IMR-90 (cell line): ENCODE measurements at regions not wholly inside any gene's neighbourhood (a gene's known extent, or its start where the extent isn't known, plus 50 kb on each side); places are given as distances from the start of the nearest gene placed in this dataset.

ENCODE experiments used
- ATAC-seq: fragments of 200-7000 bp; cut with Tn5 transposase; 2 replicates; pipeline ENCODE4 v1.9.1; 2020; ENCODE audit warnings: low read depth, mild to moderate bottlenecking, moderate library complexity
- BruUV-seq: library from RNA; stranded (reverse); fragments of 400-500 nt; replicated peaks from 2 replicates; lab custom pipeline; 2021; lab: Mats Ljungman, UMichigan
- CTCF ChIA-PET: fragments of 300-600 bp; formaldehyde crosslinking; extraction: SDS; loops from one replicate; lab custom pipeline; 2021; ENCODE audit warnings: antibody characterized with exemption; lab: Yijun Ruan, JAX
- POLR2A ChIA-PET: fragments of 300-600 bp; sonication (Branson Sonifier 250); formaldehyde crosslinking; loops from one replicate; lab custom pipeline; 2022; ENCODE audit warnings: antibody characterized with exemption; ENCODE audit not compliant: unreplicated experiment; lab: Charles Lee
- DNase-seq: peaks from one replicate; pipeline ENCODE4 v3.0.0; 2013
- H2AFZ ChIP-seq: replicated peaks from 2 replicates; pipeline ENCODE3; 2013; ENCODE audit warnings: low read length, mild to moderate bottlenecking; ENCODE audit not compliant: poor library complexity
- H2AK5ac ChIP-seq: 2 replicates; pipeline ENCODE4 v1.6.1; 2013; ENCODE audit warnings: low read depth, low read length, inconsistent platforms
- H2AK9ac ChIP-seq: replicated peaks from 2 replicates; pipeline ENCODE3; 2013; ENCODE audit warnings: mild to moderate bottlenecking, low read depth, low read length, moderate library complexity; ENCODE audit not compliant: poor library complexity
- H2BK120ac ChIP-seq: 2 replicates; pipeline ENCODE4 v1.6.1; 2013; ENCODE audit warnings: low read depth, low read length, inconsistent platforms
- H2BK15ac ChIP-seq: 3 replicates; pipeline ENCODE4 v1.6.1; 2013; ENCODE audit warnings: low read depth, low read length, inconsistent platforms
- H2BK20ac ChIP-seq: 2 replicates; pipeline ENCODE4 v1.6.1; 2013; ENCODE audit warnings: low read depth, mild to moderate bottlenecking, inconsistent platforms, low read length, moderate library complexity
- H2BK5ac ChIP-seq: 2 replicates; pipeline ENCODE4 v1.6.1; 2013; ENCODE audit warnings: mild to moderate bottlenecking, low read depth, low read length, inconsistent platforms; ENCODE audit not compliant: poor library complexity, severe bottlenecking
- H3K14ac ChIP-seq: replicated peaks from 2 replicates; pipeline ENCODE4 v1.6.1; 2013; ENCODE audit warnings: low read depth, low read length, inconsistent platforms
- H3K18ac ChIP-seq: 2 replicates; pipeline ENCODE4 v1.6.1; 2013; ENCODE audit warnings: low read depth, low read length, control low read depth
- H3K23ac ChIP-seq: 2 replicates; pipeline ENCODE4 v1.6.1; 2013; ENCODE audit warnings: low read depth, low read length, inconsistent platforms
- H3K27ac ChIP-seq: 2 replicates; pipeline ENCODE4 v1.5.1; 2013; ENCODE audit warnings: mild to moderate bottlenecking, control low read depth, low read length; ENCODE audit not compliant: insufficient read depth
- H3K27me3 ChIP-seq: 2 replicates; pipeline ENCODE4 v1.6.1; 2013; ENCODE audit warnings: low read length; ENCODE audit not compliant: control insufficient read depth, insufficient read depth
- H3K36me3 ChIP-seq: 2 replicates; pipeline ENCODE4 v1.6.1; 2013; ENCODE audit warnings: low read length, mixed read lengths; ENCODE audit not compliant: control insufficient read depth, insufficient read depth
- H3K4ac ChIP-seq: 2 replicates; pipeline ENCODE4 v1.6.1; 2013; ENCODE audit warnings: low read depth, low read length, inconsistent platforms
- H3K4me1 ChIP-seq: 2 replicates; pipeline ENCODE4 v1.6.1; 2013; ENCODE audit warnings: low read length, mixed read lengths; ENCODE audit not compliant: control insufficient read depth, insufficient read depth
- H3K4me2 ChIP-seq: 2 replicates; pipeline ENCODE4 v1.6.1; 2013; ENCODE audit warnings: low read depth, mild to moderate bottlenecking, control low read depth, low read length, moderate library complexity
- H3K4me3 ChIP-seq: 2 replicates; pipeline ENCODE4 v1.5.1; 2013; ENCODE audit warnings: low read depth, mild to moderate bottlenecking, control low read depth, low read length, moderate library complexity; ENCODE audit not compliant: insufficient read depth
- H3K56ac ChIP-seq: 2 replicates; pipeline ENCODE4 v1.6.1; 2013; ENCODE audit warnings: low read length, inconsistent platforms; ENCODE audit not compliant: insufficient read depth; ENCODE audit errors: extremely low read depth
- H3K79me1 ChIP-seq, 2 experiments: 2 replicates each; pipeline ENCODE4 v1.6.1; 2013; ENCODE audit warnings: low read length in 2 of 2, inconsistent platforms in 1 of 2, low read depth in 1 of 2
- H3K9ac ChIP-seq: 2 replicates; pipeline ENCODE4 v1.6.1; 2013; ENCODE audit warnings: low read depth, low read length, control low read depth
- H3K9me1 ChIP-seq: 2 replicates; pipeline ENCODE4 v1.6.1; 2013; ENCODE audit warnings: low read length, inconsistent platforms; ENCODE audit not compliant: insufficient read depth
- H3K9me3 ChIP-seq: 2 replicates; pipeline ENCODE4 v1.6.1; 2013; ENCODE audit warnings: low read length; ENCODE audit not compliant: control insufficient read depth, insufficient read depth
- H4K20me1 ChIP-seq: 2 replicates; pipeline ENCODE4 v1.6.1; 2013; ENCODE audit warnings: low read length, inconsistent platforms; ENCODE audit not compliant: insufficient read depth
- H4K5ac ChIP-seq: 2 replicates; pipeline ENCODE4 v1.6.1; 2013; ENCODE audit warnings: mild to moderate bottlenecking, low read depth, low read length, control low read depth
- H4K8ac ChIP-seq, 2 experiments: 2 replicates each; pipeline ENCODE4 v1.6.1; 2013; ENCODE audit warnings: low read depth in 2 of 2, low read length in 2 of 2, control low read depth in 1 of 2, inconsistent platforms in 1 of 2
- H4K91ac ChIP-seq: 2 replicates; pipeline ENCODE4 v1.6.1; 2013; ENCODE audit warnings: low read depth, low read length, inconsistent platforms; ENCODE audit not compliant: insufficient read depth
- BHLHE40 ChIP-seq: fragments of 150-350 bp; IDR thresholded peaks from 2 replicates; pipeline ENCODE4 v1.6.1; 2016; ENCODE audit warnings: mild to moderate bottlenecking, low read depth, low read length
- CEBPB ChIP-seq: IDR thresholded peaks from 2 replicates; pipeline ENCODE4 v1.6.1; 2012; ENCODE audit warnings: low read depth, low read length, improper control_type of control experiment
- CHD1 ChIP-seq: IDR thresholded peaks from 2 replicates; pipeline ENCODE4 v1.6.1; 2012; ENCODE audit warnings: low read depth, low read length, improper control_type of control experiment
- CTCF ChIP-seq: conservative IDR thresholded peaks from 2 replicates; pipeline ENCODE4 v1.5.1; 2012; ENCODE audit warnings: mild to moderate bottlenecking, low read depth, low read length, improper control_type of control experiment
- ELK1 ChIP-seq: fragments of 150-350 bp; IDR thresholded peaks from 2 replicates; pipeline ENCODE4 v1.6.1; 2016; ENCODE audit warnings: low read depth, mild to moderate bottlenecking, low read length, moderate library complexity, borderline replicate concordance
- FOS ChIP-seq: fragments of 150-350 bp; IDR thresholded peaks from 2 replicates; pipeline ENCODE4 v1.6.1; 2016; ENCODE audit warnings: low read depth, low read length
- MAFK ChIP-seq: IDR thresholded peaks from 2 replicates; pipeline ENCODE4 v1.6.1; 2012; ENCODE audit warnings: low read depth, low read length, improper control_type of control experiment
- MAZ ChIP-seq: IDR thresholded peaks from 2 replicates; pipeline ENCODE4 v1.6.1; 2012; ENCODE audit warnings: low read depth, mild to moderate bottlenecking, low read length, improper control_type of control experiment, moderate library complexity, borderline replicate concordance
- MXI1 ChIP-seq: IDR thresholded peaks from 2 replicates; pipeline ENCODE4 v1.6.1; 2012; ENCODE audit warnings: low read depth, mild to moderate bottlenecking, low read length, moderate library complexity, borderline replicate concordance
- NFE2L2 ChIP-seq: fragments of 150-350 bp; IDR thresholded peaks from 2 replicates; pipeline ENCODE4 v1.6.1; 2016; ENCODE audit warnings: low read depth, mild to moderate bottlenecking, low read length
- POLR2A ChIP-seq: IDR thresholded peaks from 2 replicates; pipeline ENCODE4 v1.6.1; 2012; ENCODE audit warnings: mild to moderate bottlenecking, low read depth, low read length
- RAD21 ChIP-seq: IDR thresholded peaks from 2 replicates; pipeline ENCODE4 v1.6.1; 2012; ENCODE audit warnings: low read length, improper control_type of control experiment
- RCOR1 ChIP-seq: IDR thresholded peaks from 2 replicates; pipeline ENCODE4 v1.6.1; 2012; ENCODE audit warnings: mild to moderate bottlenecking, low read length, improper control_type of control experiment; ENCODE audit not compliant: insufficient replicate concordance
- RFX5 ChIP-seq: IDR thresholded peaks from 2 replicates; pipeline ENCODE4 v1.8.0; 2012; ENCODE audit warnings: low read depth, mild to moderate bottlenecking, low read length, moderate library complexity
- SMC3 ChIP-seq: fragments of 150-350 bp; IDR thresholded peaks from 2 replicates; pipeline ENCODE4 v1.6.1; 2016; ENCODE audit warnings: low read depth, mild to moderate bottlenecking, antibody characterized with exemption, low read length, moderate library complexity
- USF2 ChIP-seq: fragments of 150-350 bp; IDR thresholded peaks from 2 replicates; pipeline ENCODE4 v1.6.1; 2017; ENCODE audit warnings: mild to moderate bottlenecking, antibody characterized with exemption, low read length, low read depth
- dilution Hi-C: fragments of 300-500 bp; cut with HindIII; formaldehyde crosslinking; loops from one replicate; pipeline ENCODE4 v1.14.3; 2018; ENCODE audit warnings: low sequenced_read_pairs; ENCODE audit not compliant: unreplicated experiment
- in situ Hi-C: fragments of 300-500 bp; cut with MboI; formaldehyde crosslinking; loops from 3 replicates; pipeline ENCODE4 v1.14.3; 2019; ENCODE audit warnings: low sequenced_read_pairs, inconsistent platforms, mixed read lengths
- intact Hi-C: fragments of 100-400 bp; cut with micrococcal nuclease; formaldehyde crosslinking; loops from 2 replicates; pipeline ENCODE4 v1.10.0; 2022

- Histone ChIP-seq H3K4me1 (peaks cover 9% of the 10 kb centered on the region), H3K36me3 (no peaks in the 10 kb centered on the region), H3K27ac (no peak overlapping the region), H4K8ac (no peak overlapping the region), H3K9ac (no peak overlapping the region), H2AK5ac (no peak overlapping the region), H3K9me1 (no peaks in the 10 kb centered on the region; the same call in 1 of the 2 replicates), H2AK9ac (no peak overlapping the region), H3K18ac (no peak overlapping the region), H2BK15ac (no peak overlapping the region), H3K56ac (no peak overlapping the region), H3K14ac (no peak overlapping the region), H2BK5ac (no peak overlapping the region), H4K91ac (no peak overlapping the region), H4K20me1 (no peaks in the 10 kb centered on the region), H3K4ac (no peak overlapping the region), H2BK20ac (no peak overlapping the region), H4K5ac (no peak overlapping the region), H2AFZ (no peak overlapping the region), H3K9me3 (no peaks in the 10 kb centered on the region), H3K23ac (no peak overlapping the region), H3K4me3 (no peak overlapping the region), H2BK120ac (no peak overlapping the region), H3K4me2 (no peak overlapping the region), H3K79me1 (no peaks in the 10 kb centered on the region), H3K27me3 (no peaks in the 10 kb centered on the region)
- dilution Hi-C loops (no loop called here), in situ Hi-C loops (loop anchor here (5.0 to 10.0 kb wide), 2 partner anchors 586 to 819 kb away; no protein-coding TSS in a partner anchor), intact Hi-C loops (loop anchor here (5.0 to 10.0 kb wide), 4 partner anchors 446 to 931 kb away; no protein-coding TSS in a partner anchor)
- ChIA-PET POLR2A (no interaction called here), CTCF (interaction anchor here (0.9 kb wide), 1 partner anchor 95 kb away, joined by 3 read pairs; no protein-coding TSS in a partner anchor)
- no peak for ATAC-seq
- TF ChIP-seq CTCF (no peak), MAZ (no peak), ELK1 (no peak), CHD1 (no peak), RFX5 (no peak), RCOR1 (no peak), POLR2A (no peak), NFE2L2 (no peak), MAFK (no peak), BHLHE40 (no peak), MXI1 (no peak), FOS (no peak), SMC3 (no peak), RAD21 (no peak), CEBPB (no peak), USF2 (no peak)
- DNase-seq, result no peak
- BruUV-seq, result no TSS peak
Measured at GRCh38 chr1:199688774-199689173, 338.7 kb upstream of the NR5A2 start.
